CD14-positive monocyte (primary cell): ENCODE measurements at regions not wholly inside any gene's neighbourhood (a gene's known extent, or its start where the extent isn't known, plus 50 kb on each side); places are given as distances from the start of the nearest gene placed in this dataset.
"Not testable (repeated sequence)": the region's sequence is repeated elsewhere in the genome, so short reads cannot be mapped to it uniquely, and the experiment has no call there.

Source experiments
- DNase-seq, 3 donors: peaks; one replicate each; pipeline ENCODE4 v3.0.0-alpha.2; 2011 to 2022
- H2AFZ ChIP-seq: 2 replicates; pipeline ENCODE4 v1.6.0; 2012; ENCODE audit warnings: mild to moderate bottlenecking, low read depth, low read length, inconsistent platforms; ENCODE audit not compliant: insufficient read depth, poor library complexity, severe bottlenecking
- H3K27ac ChIP-seq, 2 donors: 1 replicate in 1 of 2; 2 replicates in 1 of 2; pipeline ENCODE4 v1.5.1; 2012 to 2013; ENCODE audit warnings: low read length in 2 of 2, control low read depth in 1 of 2, inconsistent platforms in 1 of 2, low read depth in 1 of 2, mild to moderate bottlenecking in 1 of 2
- H3K27me3 ChIP-seq, 2 donors: one replicate each; pipeline versions ENCODE4 v1.6.0 to v1.6.1; 2011 to 2013; ENCODE audit warnings: low read length in 2 of 2; ENCODE audit not compliant: control insufficient read depth in 2 of 2, insufficient read depth in 2 of 2
- H3K36me3 ChIP-seq, 2 donors: replicated peaks in 1 of 2; 1 replicate in 1 of 2; 2 replicates in 1 of 2; pipeline versions ENCODE4 v1.5.1 to v1.6.1; 2012 to 2013; ENCODE audit warnings: low read length in 2 of 2, control low read depth in 1 of 2, inconsistent platforms in 1 of 2, mild to moderate bottlenecking in 1 of 2; ENCODE audit not compliant: insufficient read depth in 2 of 2, control insufficient read depth in 1 of 2
- H3K4me1 ChIP-seq, 2 donors: 1 replicate in 1 of 2; 2 replicates in 1 of 2; pipeline versions ENCODE4 v1.5.1 to v1.6.1; 2012 to 2013; ENCODE audit warnings: low read length in 2 of 2, control low read depth in 1 of 2, inconsistent platforms in 1 of 2, mild to moderate bottlenecking in 1 of 2, moderate library complexity in 1 of 2; ENCODE audit not compliant: insufficient read depth in 2 of 2, control insufficient read depth in 1 of 2
- H3K4me2 ChIP-seq: replicated peaks from 2 replicates; pipeline ENCODE3; 2012; ENCODE audit warnings: low read length, moderate library complexity, mild to moderate bottlenecking; ENCODE audit not compliant: poor library complexity, severe bottlenecking; ENCODE audit errors: extremely low read depth
- H3K4me3 ChIP-seq, 3 experiments: fragments of 200-600 bp in 1 of 3; sonication (generic) in 1 of 3; replicated peaks in 1 of 3; 1 replicate in 2 of 3; 2 replicates in 1 of 3; pipeline ENCODE4 v1.5.1; 2011 to 2013; ENCODE audit warnings: low read length in 3 of 3, mild to moderate bottlenecking in 3 of 3, control low read depth in 2 of 3, low read depth in 2 of 3, inconsistent platforms in 1 of 3, moderate library complexity in 1 of 3
- H3K79me2 ChIP-seq: 2 replicates; pipeline ENCODE4 v1.6.0; 2012; ENCODE audit warnings: mild to moderate bottlenecking, control low read depth, inconsistent platforms, low read length, moderate library complexity; ENCODE audit not compliant: insufficient read depth
- H3K9ac ChIP-seq: 2 replicates; pipeline ENCODE4 v1.6.0; 2017; ENCODE audit warnings: low read length, mild to moderate bottlenecking; ENCODE audit not compliant: insufficient read depth, poor library complexity, severe bottlenecking
- H3K9me3 ChIP-seq, 2 donors: replicated peaks in 1 of 2; 1 replicate in 1 of 2; 2 replicates in 1 of 2; pipeline versions ENCODE4 v1.5.1 to v1.6.1; 2012 to 2013; ENCODE audit warnings: low read length in 2 of 2, control low read depth in 1 of 2; ENCODE audit not compliant: control insufficient read depth in 1 of 2, insufficient read depth in 1 of 2
- H4K20me1 ChIP-seq: 2 replicates; pipeline ENCODE4 v1.6.0; 2012; ENCODE audit warnings: mild to moderate bottlenecking, low read length, control low read depth, moderate library complexity; ENCODE audit not compliant: insufficient read depth
- H3K27ac Mint-ChIP-seq, 7 donors: one replicate each; pipeline ENCODE4 v1.8.0; 2020; ENCODE audit warnings: mild to moderate bottlenecking in 7 of 7, mixed read lengths in 7 of 7, moderate library complexity in 6 of 7, inconsistent platforms in 2 of 7
- H3K27me3 Mint-ChIP-seq, 3 donors: one replicate each; pipeline ENCODE4 v1.8.0; 2021 to 2022; ENCODE audit warnings: low read depth in 3 of 3, mild to moderate bottlenecking in 3 of 3, mixed read lengths in 3 of 3, moderate library complexity in 3 of 3, inconsistent platforms in 1 of 3
- H3K36me3 Mint-ChIP-seq, 2 donors: one replicate each; pipeline ENCODE4 v1.8.0; 2020; ENCODE audit warnings: mixed read lengths in 2 of 2, inconsistent platforms in 1 of 2, mild to moderate bottlenecking in 1 of 2
- H3K4me1 Mint-ChIP-seq: one replicate; pipeline ENCODE4 v1.8.0; 2020; ENCODE audit warnings: mild to moderate bottlenecking, mixed read lengths
- H3K4me3 Mint-ChIP-seq, 2 donors: one replicate each; pipeline ENCODE4 v1.8.0; 2020; ENCODE audit warnings: mild to moderate bottlenecking in 2 of 2, mixed read lengths in 2 of 2, moderate library complexity in 1 of 2
- H3K9me3 Mint-ChIP-seq, 7 donors: one replicate each; pipeline ENCODE4 v1.8.0; 2020 to 2022; ENCODE audit warnings: mixed read lengths in 7 of 7, mild to moderate bottlenecking in 6 of 7, moderate library complexity in 6 of 7, inconsistent platforms in 2 of 7
- CTCF ChIP-seq: fragments of 200-600 bp; IDR thresholded peaks from one replicate; pipeline ENCODE4 v1.8.0; 2022; ENCODE audit warnings: antibody characterized with exemption, mild to moderate bottlenecking
- WGBS: methylation state at CpG from one replicate; pipeline ENCODE4 v1.1.5; 2013; ENCODE audit warnings: missing lambda C conversion rate; ENCODE audit not compliant: insufficient coverage; 5-methylcytosine and 5-hydroxymethylcytosine counted together
- intact Hi-C, 2 donors: fragments of 100-400 bp; cut with micrococcal nuclease; formaldehyde crosslinking; loops; one replicate each; pipeline versions ENCODE4 v1.15.0 to v1.15.1; 2023

- no peaks in the 10 kb centered on the region for H3K4me1 ChIP-seq
- Mint-ChIP-seq H3K4me1 (peaks cover 2% of the 10 kb centered on the region), H3K9me3 (peaks cover 2 to 27% (median 12%) of the 10 kb centered on the region in 7 donors), H3K27ac (no peak overlapping the region), H3K4me3 (no peak overlapping the region), H3K36me3 (no peaks in the 10 kb centered on the region), H3K27me3 (peaks cover 0 to 4% (median 1%) of the 10 kb centered on the region in 3 donors)
- no peak overlapping the region for H2AFZ ChIP-seq
- no peak overlapping the region for H3K4me3 ChIP-seq
- H3K27ac ChIP-seq, result no peak overlapping the region
- WGBS, result 90% methylated on average over 2 of the region's 3 CpGs
- no peak overlapping the region for H3K4me2 ChIP-seq
- H3K36me3 ChIP-seq, result no peaks in the 10 kb centered on the region
- TF ChIP-seq CTCF, result no peak
- no peaks in the 10 kb centered on the region for H3K79me2 ChIP-seq
- peaks cover 0 to 6% of the 10 kb centered on the region in 2 donors for H3K9me3 ChIP-seq
- no peak for DNase-seq
- intact Hi-C loops, result no loop called here
- H3K27me3 ChIP-seq, result no peaks in the 10 kb centered on the region
- H4K20me1 ChIP-seq, result no peaks in the 10 kb centered on the region
- no peak overlapping the region for H3K9ac ChIP-seq
Measured at GRCh38 chr1:90864681-90865080, 147.6 kb upstream of the BARHL2 start.

GRCh38 chr1:90862782-90863181 lies 145.7 kb upstream of the BARHL2 start:
- H4K20me1 ChIP-seq, result no peaks in the 10 kb centered on the region
- Mint-ChIP-seq H3K4me1 (peaks cover 2% of the 10 kb centered on the region), H3K36me3 (no peaks in the 10 kb centered on the region), H3K27me3 (peaks cover 0 to 4% (median 0%) of the 10 kb centered on the region in 3 donors), H3K4me3 (no peak overlapping the region), H3K27ac (no peak overlapping the region), H3K9me3 (peaks cover 2 to 27% (median 10%) of the 10 kb centered on the region in 7 donors)
- no peak overlapping the region for H3K27ac ChIP-seq
- TF ChIP-seq CTCF, result no peak
- H3K27me3 ChIP-seq, result no peaks in the 10 kb centered on the region
- H2AFZ ChIP-seq, result no peak overlapping the region
- no peak overlapping the region for H3K4me3 ChIP-seq
- H3K4me1 ChIP-seq, result no peaks in the 10 kb centered on the region
- no peaks in the 10 kb centered on the region for H3K36me3 ChIP-seq
- no peak overlapping the region for H3K4me2 ChIP-seq
- peaks cover 0 to 6% of the 10 kb centered on the region in 2 donors for H3K9me3 ChIP-seq
- WGBS, result no CpG with 5 or more reads among the region's 3 CpGs
- intact Hi-C loops, result no loop called here
- no peak overlapping the region for H3K9ac ChIP-seq
- DNase-seq, result no peak
- no peaks in the 10 kb centered on the region for H3K79me2 ChIP-seq

GRCh38 chr1:90861421-90861820 lies 144.3 kb upstream of the BARHL2 start:
- H3K4me3 Mint-ChIP-seq, H3K27ac Mint-ChIP-seq, H2AFZ ChIP-seq, H3K4me2 ChIP-seq, H3K36me3 ChIP-seq, H3K4me1 Mint-ChIP-seq, H3K79me2 ChIP-seq, H4K20me1 ChIP-seq, H3K4me1 ChIP-seq, intact Hi-C loops, H3K36me3 Mint-ChIP-seq, H3K9ac ChIP-seq, H3K4me3 ChIP-seq, H3K9me3 ChIP-seq, H3K27ac ChIP-seq, DNase-seq, H3K27me3 Mint-ChIP-seq, H3K27me3 ChIP-seq: not testable (repeated sequence)
- peaks cover 2 to 24% (median 10%) of the 10 kb centered on the region in 7 donors for H3K9me3 Mint-ChIP-seq
- WGBS, result 100% methylated on average over 2 of the region's 3 CpGs
